ENCODE measurements at regions not wholly inside any gene's neighbourhood (a gene's known extent, or its start where the extent isn't known, plus 50 kb on each side); places are given as distances from the start of the nearest gene placed in this dataset.

DNA sequence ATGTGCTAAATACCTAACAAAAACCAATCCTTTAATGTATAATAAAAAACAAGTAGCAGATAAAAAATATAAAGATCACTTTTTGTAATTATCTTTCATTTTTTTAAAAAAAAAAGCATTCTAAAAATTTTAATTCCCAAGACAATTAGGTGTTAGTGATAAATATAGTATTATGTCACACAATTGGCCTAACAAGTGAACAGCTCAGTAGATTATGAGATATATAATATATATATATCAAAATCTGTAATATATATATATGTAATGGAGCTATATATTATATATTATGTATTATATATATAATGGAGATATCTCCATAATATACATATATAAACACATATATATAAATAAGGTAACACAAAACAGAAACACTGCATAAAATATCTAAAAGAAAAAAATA lies 1531.1 kb upstream of the MIR17HG start:
- intact Hi-C loops (cut with micrococcal nuclease): no loop called here
- H4K91ac ChIP-seq (ENCODE audit: insufficient read depth, low read depth, low read length): no peak overlapping the region
- no peak overlapping the region for H2AFZ ChIP-seq (replicated peaks; ENCODE audit: low read length, poor library complexity)
- no peaks in the 10 kb centered on the region for H3K27me3 ChIP-seq (ENCODE audit: control insufficient read depth, insufficient read depth, low read length)
- H3K4ac ChIP-seq (ENCODE audit: low read depth, low read length): no peak overlapping the region
- no peaks in the 10 kb centered on the region for H3K36me3 ChIP-seq (ENCODE audit: control insufficient read depth, insufficient read depth, low read length)
- no peak for TF ChIP-seq NFE2L2 (IDR thresholded peaks at IDR 0.05; ENCODE audit: low read depth, low read length)
- TF ChIP-seq MAFK (IDR thresholded peaks at IDR 0.05; ENCODE audit: low read depth, low read length): no peak
- TF ChIP-seq MAZ (IDR thresholded peaks at IDR 0.05; ENCODE audit: borderline replicate concordance, low read depth, low read length): no peak
- TF ChIP-seq USF2 (IDR thresholded peaks at IDR 0.05; ENCODE audit: low read depth, low read length): no peak
- no peak for TF ChIP-seq BHLHE40 (IDR thresholded peaks at IDR 0.05; ENCODE audit: low read depth, low read length)
- no peak for TF ChIP-seq RFX5 (IDR thresholded peaks at IDR 0.05; ENCODE audit: low read depth, low read length)
- TF ChIP-seq CEBPB (IDR thresholded peaks at IDR 0.05; ENCODE audit: low read depth, low read length): no peak
- TF ChIP-seq, protein P1, sequence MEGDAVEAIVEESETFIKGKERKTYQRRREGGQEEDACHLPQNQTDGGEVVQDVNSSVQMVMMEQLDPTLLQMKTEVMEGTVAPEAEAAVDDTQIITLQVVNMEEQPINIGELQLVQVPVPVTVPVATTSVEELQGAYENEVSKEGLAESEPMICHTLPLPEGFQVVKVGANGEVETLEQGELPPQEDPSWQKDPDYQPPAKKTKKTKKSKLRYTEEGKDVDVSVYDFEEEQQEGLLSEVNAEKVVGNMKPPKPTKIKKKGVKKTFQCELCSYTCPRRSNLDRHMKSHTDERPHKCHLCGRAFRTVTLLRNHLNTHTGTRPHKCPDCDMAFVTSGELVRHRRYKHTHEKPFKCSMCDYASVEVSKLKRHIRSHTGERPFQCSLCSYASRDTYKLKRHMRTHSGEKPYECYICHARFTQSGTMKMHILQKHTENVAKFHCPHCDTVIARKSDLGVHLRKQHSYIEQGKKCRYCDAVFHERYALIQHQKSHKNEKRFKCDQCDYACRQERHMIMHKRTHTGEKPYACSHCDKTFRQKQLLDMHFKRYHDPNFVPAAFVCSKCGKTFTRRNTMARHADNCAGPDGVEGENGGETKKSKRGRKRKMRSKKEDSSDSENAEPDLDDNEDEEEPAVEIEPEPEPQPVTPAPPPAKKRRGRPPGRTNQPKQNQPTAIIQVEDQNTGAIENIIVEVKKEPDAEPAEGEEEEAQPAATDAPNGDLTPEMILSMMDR (conservative IDR thresholded peaks at IDR 0.05; ENCODE audit: low read depth, low read length): no peak
- no peak for TF ChIP-seq FOS (IDR thresholded peaks at IDR 0.05; ENCODE audit: low read depth, low read length)
- no peak for TF ChIP-seq RAD21 (IDR thresholded peaks at IDR 0.05; ENCODE audit: low read length)
- no peak for TF ChIP-seq CHD1 (IDR thresholded peaks at IDR 0.05; ENCODE audit: low read depth, low read length)
- TF ChIP-seq, protein P2, sequence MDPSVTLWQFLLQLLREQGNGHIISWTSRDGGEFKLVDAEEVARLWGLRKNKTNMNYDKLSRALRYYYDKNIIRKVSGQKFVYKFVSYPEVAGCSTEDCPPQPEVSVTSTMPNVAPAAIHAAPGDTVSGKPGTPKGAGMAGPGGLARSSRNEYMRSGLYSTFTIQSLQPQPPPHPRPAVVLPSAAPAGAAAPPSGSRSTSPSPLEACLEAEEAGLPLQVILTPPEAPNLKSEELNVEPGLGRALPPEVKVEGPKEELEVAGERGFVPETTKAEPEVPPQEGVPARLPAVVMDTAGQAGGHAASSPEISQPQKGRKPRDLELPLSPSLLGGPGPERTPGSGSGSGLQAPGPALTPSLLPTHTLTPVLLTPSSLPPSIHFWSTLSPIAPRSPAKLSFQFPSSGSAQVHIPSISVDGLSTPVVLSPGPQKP (IDR thresholded peaks at IDR 0.05; ENCODE audit: borderline replicate concordance, low read depth, low read length): no peak
- no peak for TF ChIP-seq POLR2A (IDR thresholded peaks at IDR 0.05; ENCODE audit: low read depth, low read length)
- TF ChIP-seq MXI1 (IDR thresholded peaks at IDR 0.05; ENCODE audit: borderline replicate concordance, low read depth, low read length): no peak
- no peak overlapping the region for H3K27ac ChIP-seq (ENCODE audit: insufficient read depth, low read length)
- H2BK20ac ChIP-seq (ENCODE audit: low read depth, low read length): no peak overlapping the region
- no peak overlapping the region for H3K9ac ChIP-seq (ENCODE audit: low read depth, low read length)
- no peaks in the 10 kb centered on the region for H4K20me1 ChIP-seq (ENCODE audit: insufficient read depth, low read length)
- no peaks in the 10 kb centered on the region for H3K79me1 ChIP-seq (ENCODE audit: low read depth in 1 of 2, low read length in 2 of 2)
- no peak overlapping the region for H3K23ac ChIP-seq (ENCODE audit: low read depth, low read length)
- no peak for ATAC-seq (ENCODE audit: low read depth)
- no peak overlapping the region for H3K4me3 ChIP-seq (ENCODE audit: insufficient read depth, low read depth, low read length)
- no peak overlapping the region for H2AK9ac ChIP-seq (replicated peaks; ENCODE audit: low read depth, low read length, poor library complexity)
- no peak overlapping the region for H4K8ac ChIP-seq (ENCODE audit: low read depth in 2 of 2, low read length in 2 of 2)
- no peak overlapping the region for H3K18ac ChIP-seq (ENCODE audit: low read depth, low read length)
- no peak overlapping the region for H3K14ac ChIP-seq (replicated peaks; ENCODE audit: low read depth, low read length)
- no TSS peak for BruUV-seq (replicated peaks)
- dilution Hi-C loops (cut with HindIII; ENCODE audit: low sequenced_read_pairs, unreplicated experiment): no loop called here
- H3K4me1 ChIP-seq (ENCODE audit: control insufficient read depth, insufficient read depth, low read length): no peaks in the 10 kb centered on the region
- in situ Hi-C loops (cut with MboI; ENCODE audit: low sequenced_read_pairs): no loop called here
- ChIA-PET CTCF (no interaction called here), POLR2A (ENCODE audit: unreplicated experiment) (no interaction called here)
- H2BK15ac ChIP-seq (ENCODE audit: low read depth, low read length): no peak overlapping the region
- H2BK5ac ChIP-seq (ENCODE audit: low read depth, low read length, poor library complexity, severe bottlenecking): no peak overlapping the region
- H3K9me3 ChIP-seq (ENCODE audit: control insufficient read depth, insufficient read depth, low read length): peaks cover 2% of the 10 kb centered on the region; the same call in 1 of the 2 replicates
- H2AK5ac ChIP-seq (ENCODE audit: low read depth, low read length): no peak overlapping the region
- H3K4me2 ChIP-seq (ENCODE audit: low read depth, low read length): no peak overlapping the region
- no peak overlapping the region for H4K5ac ChIP-seq (ENCODE audit: low read depth, low read length)
- no peak for DNase-seq
- H3K56ac ChIP-seq (ENCODE audit: extremely low read depth, insufficient read depth, low read length): no peak overlapping the region
- no peak overlapping the region for H2BK120ac ChIP-seq (ENCODE audit: low read depth, low read length)
- no peaks in the 10 kb centered on the region for H3K9me1 ChIP-seq (ENCODE audit: insufficient read depth, low read length)

Measured in IMR-90 (cell line).